GM12878 (cell line): ENCODE measurements at regions not wholly inside any gene's neighbourhood (a gene's known extent, or its start where the extent isn't known, plus 50 kb on each side); places are given as distances from the start of the nearest gene placed in this dataset.

Experiments
- ATF3 ChIP-seq: IDR thresholded peaks from 2 replicates; pipeline ENCODE4 v1.6.1; 2011; ENCODE audit warnings: low read depth, mild to moderate bottlenecking, low read length, moderate library complexity, borderline replicate concordance; ENCODE audit errors: extremely low read depth
- CBX5 ChIP-seq: sonication (generic); IDR thresholded peaks from 2 replicates; pipeline ENCODE4 v1.6.1; 2016; ENCODE audit warnings: low read depth, moderate library complexity, mild to moderate bottlenecking, inconsistent platforms
- CHD2 ChIP-seq: IDR thresholded peaks from 2 replicates; pipeline ENCODE4 v1.6.1; 2011; ENCODE audit warnings: low read depth, low read length, improper control_type of control experiment, borderline replicate concordance
- HDAC2 ChIP-seq: fragments of 200-600 bp; sonication (generic); IDR thresholded peaks from 2 replicates; pipeline ENCODE4 v1.6.1; 2017
- MXI1 ChIP-seq: fragments of 150-350 bp; IDR thresholded peaks from 2 replicates; pipeline ENCODE4 v1.6.1; 2011; ENCODE audit warnings: low read depth, mild to moderate bottlenecking, inconsistent platforms, low read length, improper control_type of control experiment
- POLR2AphosphoS5 ChIP-seq: IDR thresholded peaks from 2 replicates; pipeline ENCODE4 v1.6.1; 2011; ENCODE audit warnings: mild to moderate bottlenecking, low read length, inconsistent platforms
- RAD21 ChIP-seq: IDR thresholded peaks from 2 replicates; pipeline ENCODE4 v1.6.1; 2011; ENCODE audit warnings: mild to moderate bottlenecking, low read depth, low read length, moderate library complexity; ENCODE audit not compliant: insufficient read depth
- TARDBP ChIP-seq: IDR thresholded peaks from 2 replicates; pipeline ENCODE4 v1.6.1; 2016; ENCODE audit warnings: borderline replicate concordance
- TCF7 ChIP-seq: IDR thresholded peaks from 2 replicates; pipeline ENCODE4 v1.6.1; 2014; ENCODE audit warnings: antibody characterized with exemption, borderline replicate concordance
- USF1 ChIP-seq: IDR thresholded peaks from 2 replicates; pipeline ENCODE4 v1.6.1; 2011; ENCODE audit warnings: borderline replicate concordance, low read depth, mild to moderate bottlenecking, moderate library complexity, mixed read lengths, low read length; ENCODE audit not compliant: insufficient read depth; ENCODE audit errors: extremely low read length
- TF ChIP-seq, protein P1 (sequence below), 3 experiments: IDR thresholded peaks in 2 of 3; conservative IDR thresholded peaks in 1 of 3; 2 replicates each; pipeline ENCODE4 v1.5.1; 2011; ENCODE audit warnings: low read depth in 3 of 3, low read length in 3 of 3, mild to moderate bottlenecking in 3 of 3, control low read depth in 2 of 3, moderate library complexity in 2 of 3, inconsistent platforms in 1 of 3, mixed read lengths in 1 of 3; ENCODE audit not compliant: control insufficient read depth in 2 of 3, insufficient read depth in 1 of 3; ENCODE audit errors: extremely low read depth in 1 of 3
- TF ChIP-seq, protein P2 (sequence below): fragments of 450-650 bp; formaldehyde crosslinking; IDR thresholded peaks from 2 replicates; pipeline ENCODE4 v1.5.0; 2022; ENCODE audit warnings: mild to moderate bottlenecking, missing genetic modification characterization

- no peak for TF ChIP-seq CBX5
- TF ChIP-seq, protein P1, sequence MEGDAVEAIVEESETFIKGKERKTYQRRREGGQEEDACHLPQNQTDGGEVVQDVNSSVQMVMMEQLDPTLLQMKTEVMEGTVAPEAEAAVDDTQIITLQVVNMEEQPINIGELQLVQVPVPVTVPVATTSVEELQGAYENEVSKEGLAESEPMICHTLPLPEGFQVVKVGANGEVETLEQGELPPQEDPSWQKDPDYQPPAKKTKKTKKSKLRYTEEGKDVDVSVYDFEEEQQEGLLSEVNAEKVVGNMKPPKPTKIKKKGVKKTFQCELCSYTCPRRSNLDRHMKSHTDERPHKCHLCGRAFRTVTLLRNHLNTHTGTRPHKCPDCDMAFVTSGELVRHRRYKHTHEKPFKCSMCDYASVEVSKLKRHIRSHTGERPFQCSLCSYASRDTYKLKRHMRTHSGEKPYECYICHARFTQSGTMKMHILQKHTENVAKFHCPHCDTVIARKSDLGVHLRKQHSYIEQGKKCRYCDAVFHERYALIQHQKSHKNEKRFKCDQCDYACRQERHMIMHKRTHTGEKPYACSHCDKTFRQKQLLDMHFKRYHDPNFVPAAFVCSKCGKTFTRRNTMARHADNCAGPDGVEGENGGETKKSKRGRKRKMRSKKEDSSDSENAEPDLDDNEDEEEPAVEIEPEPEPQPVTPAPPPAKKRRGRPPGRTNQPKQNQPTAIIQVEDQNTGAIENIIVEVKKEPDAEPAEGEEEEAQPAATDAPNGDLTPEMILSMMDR (IDR thresholded peaks at IDR 0.05 in 2 of 3, conservative IDR thresholded peaks at IDR 0.05 in 1 of 3; ENCODE audit: control insufficient read depth in 2 of 3, extremely low read depth in 1 of 3, insufficient read depth in 1 of 3, low read depth in 3 of 3, low read length in 3 of 3): no peak
- TF ChIP-seq CHD2: no peak
- no peak for TF ChIP-seq ATF3
- TF ChIP-seq RAD21: no peak
- TF ChIP-seq HDAC2: no peak
- TF ChIP-seq POLR2AphosphoS5: no peak
- no peak for TF ChIP-seq MXI1
- no peak for TF ChIP-seq USF1
- TF ChIP-seq TCF7: no peak
- TF ChIP-seq, protein P2, sequence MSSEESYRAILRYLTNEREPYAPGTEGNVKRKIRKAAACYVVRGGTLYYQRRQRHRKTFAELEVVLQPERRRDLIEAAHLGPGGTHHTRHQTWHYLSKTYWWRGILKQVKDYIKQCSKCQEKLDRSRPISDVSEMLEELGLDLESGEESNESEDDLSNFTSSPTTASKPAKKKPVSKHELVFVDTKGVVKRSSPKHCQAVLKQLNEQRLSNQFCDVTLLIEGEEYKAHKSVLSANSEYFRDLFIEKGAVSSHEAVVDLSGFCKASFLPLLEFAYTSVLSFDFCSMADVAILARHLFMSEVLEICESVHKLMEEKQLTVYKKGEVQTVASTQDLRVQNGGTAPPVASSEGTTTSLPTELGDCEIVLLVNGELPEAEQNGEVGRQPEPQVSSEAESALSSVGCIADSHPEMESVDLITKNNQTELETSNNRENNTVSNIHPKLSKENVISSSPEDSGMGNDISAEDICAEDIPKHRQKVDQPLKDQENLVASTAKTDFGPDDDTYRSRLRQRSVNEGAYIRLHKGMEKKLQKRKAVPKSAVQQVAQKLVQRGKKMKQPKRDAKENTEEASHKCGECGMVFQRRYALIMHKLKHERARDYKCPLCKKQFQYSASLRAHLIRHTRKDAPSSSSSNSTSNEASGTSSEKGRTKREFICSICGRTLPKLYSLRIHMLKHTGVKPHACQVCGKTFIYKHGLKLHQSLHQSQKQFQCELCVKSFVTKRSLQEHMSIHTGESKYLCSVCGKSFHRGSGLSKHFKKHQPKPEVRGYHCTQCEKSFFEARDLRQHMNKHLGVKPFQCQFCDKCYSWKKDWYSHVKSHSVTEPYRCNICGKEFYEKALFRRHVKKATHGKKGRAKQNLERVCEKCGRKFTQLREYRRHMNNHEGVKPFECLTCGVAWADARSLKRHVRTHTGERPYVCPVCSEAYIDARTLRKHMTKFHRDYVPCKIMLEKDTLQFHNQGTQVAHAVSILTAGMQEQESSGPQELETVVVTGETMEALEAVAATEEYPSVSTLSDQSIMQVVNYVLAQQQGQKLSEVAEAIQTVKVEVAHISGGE (CRISPR knock-in tag): no peak
- no peak for TF ChIP-seq TARDBP
Measured at GRCh38 chr2:16167870-16168426, 227.6 kb downstream of the MYCN start.
